GM19351 (cell line): ENCODE measurements at regions not wholly inside any gene's neighbourhood (a gene's known extent, or its start where the extent isn't known, plus 50 kb on each side); places are given as distances from the start of the nearest gene placed in this dataset.
"Not testable (repeated sequence)": the region's sequence is repeated elsewhere in the genome, so short reads cannot be mapped to it uniquely, and the experiment has no call there.

Experiments
- ATAC-seq: cut with Tn5 transposase; IDR thresholded peaks from one replicate; pipeline ENCODE4 v1.9.1; 2021; ENCODE audit warnings: mild to moderate bottlenecking, moderate library complexity; ENCODE audit not compliant: unreplicated experiment

- no peak for ATAC-seq
Measured at GRCh38 chr10:14429043-14429700, 98.4 kb upstream of the FRMD4A start.

GRCh38 chr10:14425034-14425433 is 94.3 kb upstream of the FRMD4A start:
- no peak for ATAC-seq

GRCh38 chr10:14423111-14423744 is 92.5 kb upstream of the FRMD4A start:
- ATAC-seq = no peak

GRCh38 chr10:14422431-14422830 is 91.7 kb upstream of the FRMD4A start:
- ATAC-seq = no peak

- ATAC-seq = no peak
Measured at GRCh38 chr10:14421941-14422340, 91.2 kb upstream of the FRMD4A start.

GRCh38 chr10:14417336-14417735 is 86.6 kb upstream of the FRMD4A start:
- not testable (repeated sequence) for ATAC-seq

GRCh38 chr10:14416308-14416700 is 85.6 kb upstream of the FRMD4A start:
- ATAC-seq = no peak

GRCh38 chr10:14415676-14416307 is 85.1 kb upstream of the FRMD4A start:
- ATAC-seq = no peak

GRCh38 chr10:14414901-14415300 is 84.2 kb upstream of the FRMD4A start:
- ATAC-seq = no peak

- ATAC-seq = no peak
Measured at GRCh38 chr10:14413523-14413922, 82.8 kb upstream of the FRMD4A start.

- ATAC-seq = no peak
Measured at GRCh38 chr10:14412624-14413023, 81.9 kb upstream of the FRMD4A start.

- ATAC-seq = no peak
Measured at GRCh38 chr10:14409856-14410458, 79.2 kb upstream of the FRMD4A start.

- no peak for ATAC-seq
Measured at GRCh38 chr10:14409247-14409646, 78.5 kb upstream of the FRMD4A start.

- ATAC-seq = no peak
Measured at GRCh38 chr10:14408139-14408538, 77.4 kb upstream of the FRMD4A start.

- ATAC-seq = no peak
Measured at GRCh38 chr10:14407567-14407966, 76.8 kb upstream of the FRMD4A start.

- ATAC-seq = no peak
Measured at GRCh38 chr10:14405076-14406065, 74.6 kb upstream of the FRMD4A start.

- ATAC-seq = no peak
Measured at GRCh38 chr10:14403881-14404623, 73.3 kb upstream of the FRMD4A start.

GRCh38 chr10:14403359-14403758 is 72.6 kb upstream of the FRMD4A start:
- ATAC-seq = no peak

GRCh38 chr10:14399641-14400040 is 68.9 kb upstream of the FRMD4A start:
- no peak for ATAC-seq

GRCh38 chr10:14397066-14397465 is 66.3 kb upstream of the FRMD4A start:
- no peak for ATAC-seq
